ENCODE measurements at regions not wholly inside any gene's neighbourhood (a gene's known extent, or its start where the extent isn't known, plus 50 kb on each side); places are given as distances from the start of the nearest gene placed in this dataset.

DNA sequence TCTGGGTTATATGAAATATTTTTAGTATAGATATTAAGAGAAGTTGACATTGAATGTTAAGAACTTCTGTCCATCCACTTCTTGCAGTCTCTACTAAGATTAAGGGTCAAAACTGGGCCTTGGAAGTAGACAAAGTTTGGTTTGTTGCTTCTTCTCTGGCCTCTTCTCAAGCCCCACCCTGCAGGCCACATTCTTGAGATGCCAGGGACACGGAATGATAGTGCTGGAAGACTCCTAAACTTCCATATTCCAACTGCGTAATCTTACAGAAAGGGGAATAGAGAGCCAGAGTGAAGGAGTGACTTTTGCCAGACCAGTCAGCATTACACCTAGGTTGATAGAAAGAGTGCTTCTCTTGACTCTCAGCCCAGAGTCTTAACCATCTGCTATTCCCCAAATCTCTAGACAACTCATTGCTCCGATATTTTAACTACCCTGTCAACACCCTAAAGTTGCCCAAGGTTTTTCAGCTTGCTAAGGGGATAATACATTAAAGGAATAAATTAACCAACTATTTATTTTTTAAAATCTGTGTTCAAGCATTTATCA lies 136.4 kb upstream of the SYN3 start:
- TF ChIP-seq EZH2 (IDR thresholded peaks at IDR 0.05; ENCODE audit: low read length), result no peak
- TF ChIP-seq, protein P1, sequence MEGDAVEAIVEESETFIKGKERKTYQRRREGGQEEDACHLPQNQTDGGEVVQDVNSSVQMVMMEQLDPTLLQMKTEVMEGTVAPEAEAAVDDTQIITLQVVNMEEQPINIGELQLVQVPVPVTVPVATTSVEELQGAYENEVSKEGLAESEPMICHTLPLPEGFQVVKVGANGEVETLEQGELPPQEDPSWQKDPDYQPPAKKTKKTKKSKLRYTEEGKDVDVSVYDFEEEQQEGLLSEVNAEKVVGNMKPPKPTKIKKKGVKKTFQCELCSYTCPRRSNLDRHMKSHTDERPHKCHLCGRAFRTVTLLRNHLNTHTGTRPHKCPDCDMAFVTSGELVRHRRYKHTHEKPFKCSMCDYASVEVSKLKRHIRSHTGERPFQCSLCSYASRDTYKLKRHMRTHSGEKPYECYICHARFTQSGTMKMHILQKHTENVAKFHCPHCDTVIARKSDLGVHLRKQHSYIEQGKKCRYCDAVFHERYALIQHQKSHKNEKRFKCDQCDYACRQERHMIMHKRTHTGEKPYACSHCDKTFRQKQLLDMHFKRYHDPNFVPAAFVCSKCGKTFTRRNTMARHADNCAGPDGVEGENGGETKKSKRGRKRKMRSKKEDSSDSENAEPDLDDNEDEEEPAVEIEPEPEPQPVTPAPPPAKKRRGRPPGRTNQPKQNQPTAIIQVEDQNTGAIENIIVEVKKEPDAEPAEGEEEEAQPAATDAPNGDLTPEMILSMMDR (optimal IDR thresholded peaks at IDR 0.05 in 1 of 3, IDR thresholded peaks at IDR 0.05 in 1 of 3, conservative IDR thresholded peaks at IDR 0.05 in 1 of 3; ENCODE audit: extremely low read depth in 1 of 3, insufficient read depth in 2 of 3, low read length in 3 of 3), result no peak

All from keratinocyte (primary cell).